ENCODE measurements at regions not wholly inside any gene's neighbourhood (a gene's known extent, or its start where the extent isn't known, plus 50 kb on each side); places are given as distances from the start of the nearest gene placed in this dataset.
"Not testable (repeated sequence)": the region's sequence is repeated elsewhere in the genome, so short reads cannot be mapped to it uniquely, and the experiment has no call there.

DNA sequence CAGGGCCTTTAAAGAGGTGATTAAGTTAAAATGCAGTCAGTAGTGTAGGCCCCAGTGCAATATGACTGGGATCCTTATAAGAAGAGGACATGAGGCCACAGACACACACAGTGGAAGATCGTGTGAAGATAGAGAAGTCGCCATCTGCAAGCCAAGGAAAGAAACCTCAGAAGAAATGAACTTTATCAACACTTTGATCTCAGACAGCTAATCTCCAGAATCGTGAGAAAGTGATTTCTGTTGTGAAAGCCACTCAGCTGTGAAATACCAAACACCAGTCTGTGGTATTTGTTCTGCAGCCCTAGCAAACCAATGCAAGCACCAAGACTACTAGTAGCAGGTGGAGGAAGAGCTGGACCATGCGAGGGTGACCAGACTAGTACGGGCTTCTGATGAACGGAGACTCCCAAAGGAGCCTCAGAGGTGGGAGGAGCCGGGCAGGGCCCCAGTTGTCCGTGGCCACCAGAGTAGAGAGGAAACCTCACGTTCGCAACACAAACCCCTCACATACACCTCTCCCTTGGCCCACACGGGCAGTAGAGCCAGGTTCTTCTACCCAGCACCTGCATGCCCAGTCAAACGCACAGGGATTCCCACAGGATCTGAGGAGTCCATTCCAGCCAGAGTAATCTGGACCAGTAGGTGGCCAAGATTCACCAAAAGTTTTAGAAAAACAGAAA lies 243.0 kb downstream of the TTC8 start:
- Histone ChIP-seq H3K36me3 (ENCODE audit: insufficient read depth, low read length) (no peaks in the 10 kb centered on the region), H3K9me3 (ENCODE audit: low read length) (no peaks in the 10 kb centered on the region), H3K27me3 (ENCODE audit: insufficient read depth, low read length) (no peaks in the 10 kb centered on the region), H3K4me1 (ENCODE audit: insufficient read depth, low read length) (no peaks in the 10 kb centered on the region), H3K4me3 (ENCODE audit: low read length) (no peak overlapping the region), H2AFZ (ENCODE audit: low read depth, low read length) (no peak overlapping the region)

DNA sequence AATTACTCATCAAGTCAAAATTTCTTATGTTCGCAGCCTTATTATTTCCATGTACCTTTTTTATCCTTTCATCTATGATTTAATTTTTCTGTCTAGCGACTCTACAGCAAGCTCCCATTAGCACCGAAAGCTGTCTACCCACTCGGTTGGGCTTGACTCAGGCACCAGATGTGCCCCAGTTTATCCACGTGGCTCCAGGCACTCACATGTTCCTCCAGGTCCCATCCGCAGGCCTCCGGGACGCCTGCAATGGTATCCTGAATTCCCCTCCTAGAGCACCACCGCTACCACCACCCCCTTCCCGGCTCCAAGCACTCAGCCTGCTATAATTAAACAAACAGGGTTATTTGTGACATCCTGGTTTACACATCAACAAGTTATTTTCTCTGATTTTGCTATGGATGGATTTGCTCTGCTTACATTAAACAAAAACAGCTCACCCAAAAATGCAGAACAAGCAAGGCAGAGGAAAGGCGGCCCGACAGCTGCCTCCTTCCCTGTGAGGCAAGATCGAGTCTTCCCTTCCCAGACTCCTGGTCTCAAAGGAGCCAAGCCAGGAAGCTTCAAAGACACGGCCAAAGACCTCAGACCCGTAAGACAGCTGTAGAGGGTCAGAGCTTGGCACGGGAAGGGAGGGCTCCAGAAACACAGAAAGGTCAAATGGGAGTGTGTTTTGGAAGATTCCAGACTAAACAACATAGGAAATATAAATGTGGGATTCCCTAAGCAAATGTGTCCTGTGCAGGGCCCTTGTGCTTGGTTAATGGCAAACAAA lies 253.8 kb downstream of the TTC8 start:
- H2AFZ ChIP-seq (ENCODE audit: low read depth, low read length), result no peak overlapping the region
- no peaks in the 10 kb centered on the region for H3K9me3 ChIP-seq (ENCODE audit: low read length)
- peaks cover 2% of the 10 kb centered on the region for H3K27me3 ChIP-seq (ENCODE audit: insufficient read depth, low read length)
- no peak overlapping the region for H3K4me3 ChIP-seq (ENCODE audit: low read length)
- no peaks in the 10 kb centered on the region for H3K4me1 ChIP-seq (ENCODE audit: insufficient read depth, low read length)
- H3K36me3 ChIP-seq (ENCODE audit: insufficient read depth, low read length), result no peaks in the 10 kb centered on the region

GRCh38 chr14:89085231-89085731 lies 260.8 kb downstream of the TTC8 start:
- H3K4me3 ChIP-seq (ENCODE audit: low read length), result no peak overlapping the region
- H3K36me3 ChIP-seq (ENCODE audit: insufficient read depth, low read length), result no peaks in the 10 kb centered on the region
- no peaks in the 10 kb centered on the region for H3K9me3 ChIP-seq (ENCODE audit: low read length)
- no peak overlapping the region for H2AFZ ChIP-seq (ENCODE audit: low read depth, low read length)
- H3K27me3 ChIP-seq (ENCODE audit: insufficient read depth, low read length), result peaks cover 4% of the 10 kb centered on the region
- peaks cover 2% of the 10 kb centered on the region for H3K4me1 ChIP-seq (ENCODE audit: insufficient read depth, low read length)

GRCh38 chr14:89085737-89086382 lies 261.4 kb downstream of the TTC8 start:
- Histone ChIP-seq H2AFZ (ENCODE audit: low read depth, low read length) (no peak overlapping the region), H3K4me1 (ENCODE audit: insufficient read depth, low read length) (peaks cover 2% of the 10 kb centered on the region), H3K36me3 (ENCODE audit: insufficient read depth, low read length) (no peaks in the 10 kb centered on the region), H3K4me3 (ENCODE audit: low read length) (no peak overlapping the region), H3K9me3 (ENCODE audit: low read length) (no peaks in the 10 kb centered on the region), H3K27me3 (ENCODE audit: insufficient read depth, low read length) (peaks cover 4% of the 10 kb centered on the region)

DNA sequence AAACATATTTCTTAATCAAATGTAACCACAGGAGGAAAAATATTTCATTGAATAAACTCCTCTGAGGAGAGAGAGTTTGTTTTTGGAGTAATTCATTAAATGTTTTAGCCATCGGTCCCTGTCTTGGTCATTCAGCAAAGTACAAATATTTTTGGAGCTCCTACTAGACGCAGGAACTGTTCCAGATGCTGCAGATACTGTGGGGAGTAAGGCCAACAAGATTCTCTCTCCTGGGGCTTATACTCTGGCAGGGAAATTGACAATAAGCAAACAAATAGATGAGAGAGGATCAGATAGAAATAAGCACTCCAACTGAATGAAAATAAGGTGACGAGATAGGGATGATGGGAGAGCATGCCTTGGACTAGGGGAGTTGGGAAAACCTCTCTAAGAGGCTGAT lies 264.1 kb downstream of the TTC8 start:
- peaks cover 2% of the 10 kb centered on the region for H3K4me1 ChIP-seq (ENCODE audit: insufficient read depth, low read length)
- no peak overlapping the region for H2AFZ ChIP-seq (ENCODE audit: low read depth, low read length)
- no peaks in the 10 kb centered on the region for H3K36me3 ChIP-seq (ENCODE audit: insufficient read depth, low read length)
- H3K9me3 ChIP-seq (ENCODE audit: low read length), result peaks cover 2% of the 10 kb centered on the region
- peaks cover 4% of the 10 kb centered on the region for H3K27me3 ChIP-seq (ENCODE audit: insufficient read depth, low read length)
- no peak overlapping the region for H3K4me3 ChIP-seq (ENCODE audit: low read length)

DNA sequence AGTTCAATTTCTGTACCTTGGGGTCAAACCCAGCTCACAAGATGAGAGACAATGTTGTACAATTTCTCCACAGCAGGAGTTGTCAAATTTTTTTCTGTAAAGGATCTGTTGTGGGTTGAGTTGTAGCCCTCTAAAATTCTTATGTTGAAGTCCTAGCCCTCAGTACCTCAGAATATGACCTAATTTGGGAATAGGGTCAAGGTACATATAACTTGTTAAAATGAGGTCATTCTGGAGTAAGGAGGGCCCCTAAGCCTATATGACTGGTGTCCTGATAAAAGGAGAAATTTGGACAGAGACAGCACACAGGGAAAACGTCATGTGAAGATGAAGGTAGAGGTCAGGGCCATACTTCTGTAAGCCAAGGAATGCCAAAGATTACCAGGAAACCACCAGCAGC lies 264.9 kb downstream of the TTC8 start:
- Histone ChIP-seq H3K4me1 (ENCODE audit: insufficient read depth, low read length) (peaks cover 2% of the 10 kb centered on the region), H3K4me3 (ENCODE audit: low read length) (no peak overlapping the region), H3K9me3 (ENCODE audit: low read length) (peaks cover 2% of the 10 kb centered on the region), H3K27me3 (ENCODE audit: insufficient read depth, low read length) (peaks cover under 1% of the 10 kb centered on the region), H2AFZ (ENCODE audit: low read depth, low read length) (no peak overlapping the region), H3K36me3 (ENCODE audit: insufficient read depth, low read length) (no peaks in the 10 kb centered on the region)

GRCh38 chr14:89091781-89092180 lies 267.3 kb downstream of the TTC8 start:
- no peaks in the 10 kb centered on the region for H3K36me3 ChIP-seq (ENCODE audit: insufficient read depth, low read length)
- H3K27me3 ChIP-seq (ENCODE audit: insufficient read depth, low read length), result no peaks in the 10 kb centered on the region
- no peaks in the 10 kb centered on the region for H3K4me1 ChIP-seq (ENCODE audit: insufficient read depth, low read length)
- peaks cover 2% of the 10 kb centered on the region for H3K9me3 ChIP-seq (ENCODE audit: low read length)
- H3K4me3 ChIP-seq (ENCODE audit: low read length), result no peak overlapping the region
- H2AFZ ChIP-seq (ENCODE audit: low read depth, low read length), result no peak overlapping the region

- no peaks in the 10 kb centered on the region for H3K4me1 ChIP-seq (ENCODE audit: insufficient read depth, low read length)
- no peak overlapping the region for H2AFZ ChIP-seq (ENCODE audit: low read depth, low read length)
- no peak overlapping the region for H3K4me3 ChIP-seq (ENCODE audit: low read length)
- H3K9me3 ChIP-seq (ENCODE audit: low read length), result peaks cover 2% of the 10 kb centered on the region
- no peaks in the 10 kb centered on the region for H3K36me3 ChIP-seq (ENCODE audit: insufficient read depth, low read length)
- H3K27me3 ChIP-seq (ENCODE audit: insufficient read depth, low read length), result no peaks in the 10 kb centered on the region
Measured at GRCh38 chr14:89093083-89093730, 268.8 kb downstream of the TTC8 start.

DNA sequence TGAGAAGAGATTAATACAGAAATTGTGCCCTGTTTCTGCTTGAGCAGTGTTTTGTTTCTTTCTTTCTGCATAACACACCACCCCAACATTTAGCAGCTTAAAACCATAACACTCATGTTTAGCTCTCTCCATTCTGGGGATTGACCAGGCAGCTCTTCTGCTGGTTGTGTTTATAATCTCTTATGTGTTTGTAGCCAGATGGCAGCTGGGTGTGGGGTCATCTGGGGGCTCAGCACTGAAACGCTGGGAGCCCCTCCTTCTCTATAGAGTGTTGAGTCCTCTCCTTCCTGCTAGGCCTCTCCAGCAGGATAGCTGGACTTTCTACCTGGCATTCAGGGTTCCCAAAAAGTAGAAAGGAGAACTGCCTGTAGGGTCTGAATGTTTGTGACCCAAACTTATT lies 270.6 kb downstream of the TTC8 start:
- no peak overlapping the region for H3K4me3 ChIP-seq (ENCODE audit: low read length)
- peaks cover 2% of the 10 kb centered on the region for H3K9me3 ChIP-seq (ENCODE audit: low read length)
- H3K36me3 ChIP-seq (ENCODE audit: insufficient read depth, low read length), result no peaks in the 10 kb centered on the region
- no peaks in the 10 kb centered on the region for H3K4me1 ChIP-seq (ENCODE audit: insufficient read depth, low read length)
- H2AFZ ChIP-seq (ENCODE audit: low read depth, low read length), result no peak overlapping the region
- no peaks in the 10 kb centered on the region for H3K27me3 ChIP-seq (ENCODE audit: insufficient read depth, low read length)

- Histone ChIP-seq H3K4me3 (ENCODE audit: low read length) (no peak overlapping the region), H3K4me1 (ENCODE audit: insufficient read depth, low read length) (no peaks in the 10 kb centered on the region), H3K9me3 (ENCODE audit: low read length) (peaks cover 2% of the 10 kb centered on the region), H3K36me3 (ENCODE audit: insufficient read depth, low read length) (no peaks in the 10 kb centered on the region), H3K27me3 (ENCODE audit: insufficient read depth, low read length) (no peaks in the 10 kb centered on the region), H2AFZ (ENCODE audit: low read depth, low read length) (no peak overlapping the region)
Measured at GRCh38 chr14:89096946-89097345, 272.5 kb downstream of the TTC8 start.

- Histone ChIP-seq H2AFZ (ENCODE audit: low read depth, low read length) (no peak overlapping the region), H3K4me3 (ENCODE audit: low read length) (no peak overlapping the region), H3K27me3 (ENCODE audit: insufficient read depth, low read length) (no peaks in the 10 kb centered on the region), H3K36me3 (ENCODE audit: insufficient read depth, low read length) (no peaks in the 10 kb centered on the region), H3K9me3 (ENCODE audit: low read length) (no peaks in the 10 kb centered on the region), H3K4me1 (ENCODE audit: insufficient read depth, low read length) (no peaks in the 10 kb centered on the region)
Measured at GRCh38 chr14:89098254-89098653, 273.8 kb downstream of the TTC8 start.

DNA sequence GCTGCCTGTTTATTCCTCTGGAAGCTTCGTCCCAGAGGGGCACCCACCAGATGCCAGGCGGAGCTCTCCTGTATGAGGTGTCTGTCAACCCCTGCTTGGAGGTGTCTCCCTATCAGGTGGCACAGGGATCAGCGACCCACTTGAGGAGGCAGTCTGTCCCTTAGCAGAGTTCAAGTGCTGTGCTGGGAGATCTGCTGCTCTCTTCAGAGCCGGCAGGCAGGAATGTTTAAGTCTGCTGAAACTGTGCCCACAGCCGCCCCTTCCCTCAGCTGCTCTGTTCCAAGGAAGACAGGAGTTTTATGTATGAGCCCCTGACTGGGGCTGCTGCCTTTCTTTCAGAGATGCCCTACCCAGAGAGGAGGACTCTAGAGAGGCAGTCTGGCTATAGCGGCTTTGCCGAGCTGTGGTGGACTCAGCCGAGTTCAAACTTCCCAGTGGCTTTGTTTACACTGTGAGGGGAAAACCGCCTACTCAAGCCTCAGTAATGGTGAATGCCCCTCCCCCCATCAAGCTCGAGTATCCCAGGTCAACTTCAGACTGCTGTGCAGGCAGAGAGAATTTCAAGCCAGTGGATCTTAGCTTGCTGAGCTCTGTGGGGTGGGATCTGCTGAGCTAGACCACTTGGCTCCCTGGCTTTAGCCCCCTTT lies 279.8 kb downstream of the TTC8 start:
- not testable (repeated sequence) for H3K4me1 ChIP-seq (ENCODE audit: insufficient read depth, low read length); H2AFZ ChIP-seq (ENCODE audit: low read depth, low read length); H3K9me3 ChIP-seq (ENCODE audit: low read length); H3K27me3 ChIP-seq (ENCODE audit: insufficient read depth, low read length); H3K36me3 ChIP-seq (ENCODE audit: insufficient read depth, low read length); H3K4me3 ChIP-seq (ENCODE audit: low read length)

All from neuron (in vitro differentiated cells).